Right lobe of liver (tissue), 4 donors: ENCODE measurements at regions not wholly inside any gene's neighbourhood (a gene's known extent, or its start where the extent isn't known, plus 50 kb on each side); places are given as distances from the start of the nearest gene placed in this dataset.

Source experiments
- POLR2A ChIP-seq: fragments of 450-650 bp; IDR thresholded peaks from one replicate; pipeline ENCODE4 v1.6.1; 2017; ENCODE audit warnings: antibody characterized with exemption, mild to moderate bottlenecking
- TF ChIP-seq, protein P1 (sequence below), 4 donors: fragments of 200-600 bp in 3 of 4; fragments of 450-650 bp in 1 of 4; IDR thresholded peaks; one replicate each; pipeline versions ENCODE4 v1.5.1 to v1.8.0; 2016 to 2022; ENCODE audit warnings: antibody characterized with exemption in 4 of 4, mild to moderate bottlenecking in 2 of 4
- donor health status: DM: no; HTN: no; CAD: no.
- donor health status: DM: no; HTN: no; CAD: no.
- donor health status: DM: no; HTN: yes; CAD: no.

GRCh38 chr18:27778925-27779324 is 398.0 kb downstream of the CDH2 start:
- TF ChIP-seq, protein P1, sequence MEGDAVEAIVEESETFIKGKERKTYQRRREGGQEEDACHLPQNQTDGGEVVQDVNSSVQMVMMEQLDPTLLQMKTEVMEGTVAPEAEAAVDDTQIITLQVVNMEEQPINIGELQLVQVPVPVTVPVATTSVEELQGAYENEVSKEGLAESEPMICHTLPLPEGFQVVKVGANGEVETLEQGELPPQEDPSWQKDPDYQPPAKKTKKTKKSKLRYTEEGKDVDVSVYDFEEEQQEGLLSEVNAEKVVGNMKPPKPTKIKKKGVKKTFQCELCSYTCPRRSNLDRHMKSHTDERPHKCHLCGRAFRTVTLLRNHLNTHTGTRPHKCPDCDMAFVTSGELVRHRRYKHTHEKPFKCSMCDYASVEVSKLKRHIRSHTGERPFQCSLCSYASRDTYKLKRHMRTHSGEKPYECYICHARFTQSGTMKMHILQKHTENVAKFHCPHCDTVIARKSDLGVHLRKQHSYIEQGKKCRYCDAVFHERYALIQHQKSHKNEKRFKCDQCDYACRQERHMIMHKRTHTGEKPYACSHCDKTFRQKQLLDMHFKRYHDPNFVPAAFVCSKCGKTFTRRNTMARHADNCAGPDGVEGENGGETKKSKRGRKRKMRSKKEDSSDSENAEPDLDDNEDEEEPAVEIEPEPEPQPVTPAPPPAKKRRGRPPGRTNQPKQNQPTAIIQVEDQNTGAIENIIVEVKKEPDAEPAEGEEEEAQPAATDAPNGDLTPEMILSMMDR (IDR thresholded peaks at IDR 0.05) = no peak
- TF ChIP-seq POLR2A = no peak
